Endometrium (tissue), 2 donors: ENCODE measurements at regions not wholly inside any gene's neighbourhood (a gene's known extent, or its start where the extent isn't known, plus 50 kb on each side); places are given as distances from the start of the nearest gene placed in this dataset.

Experiments used
- FAIRE-seq: peaks from 2 replicates; lab custom pipeline; 2012; peaks lifted over from hg19 to GRCh38; lab: Jason Lieb, UNC
- donor health status: control.
- donor health status: control.

GRCh38 chr12:14153803-14154202 lies 172.4 kb upstream of the GRIN2B start:
- no peak for FAIRE-seq

GRCh38 chr12:14156606-14157005 lies 175.2 kb upstream of the GRIN2B start:
- FAIRE-seq: no peak

GRCh38 chr12:14157088-14157747 lies 175.8 kb upstream of the GRIN2B start:
- FAIRE-seq: no peak

- FAIRE-seq: no peak
Observed at GRCh38 chr12:14164266-14164665, 182.9 kb upstream of the GRIN2B start.

DNA sequence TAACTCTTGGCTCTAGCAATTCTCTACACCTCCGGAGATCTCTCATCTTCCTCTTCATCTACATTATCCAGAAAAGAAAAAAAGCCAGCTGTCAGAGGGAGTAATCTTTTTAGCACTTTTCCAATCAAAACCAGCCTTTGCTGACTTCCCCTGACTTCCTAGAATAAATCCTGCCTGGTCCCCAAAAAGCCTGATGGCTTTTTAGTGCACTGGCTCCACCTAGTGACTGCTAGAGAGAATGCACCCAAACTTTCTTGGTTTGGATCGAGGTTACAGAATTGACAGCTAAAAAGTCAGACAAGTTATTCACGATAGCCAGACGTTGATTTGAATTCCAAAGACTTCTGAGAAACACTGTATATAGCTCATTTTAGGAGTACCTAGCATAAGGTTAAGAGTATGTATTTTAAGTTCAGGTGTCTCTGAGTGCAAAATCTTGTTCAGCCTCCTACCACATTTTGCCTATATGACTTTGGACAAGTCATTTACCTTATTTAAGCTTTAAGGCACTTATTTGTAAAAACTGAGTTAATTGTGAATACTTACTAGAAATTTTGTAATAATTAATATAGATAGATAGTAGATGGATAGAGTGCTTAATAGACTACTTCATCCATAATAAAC lies 185.7 kb upstream of the GRIN2B start:
- peak; percentile 33 for FAIRE-seq

DNA sequence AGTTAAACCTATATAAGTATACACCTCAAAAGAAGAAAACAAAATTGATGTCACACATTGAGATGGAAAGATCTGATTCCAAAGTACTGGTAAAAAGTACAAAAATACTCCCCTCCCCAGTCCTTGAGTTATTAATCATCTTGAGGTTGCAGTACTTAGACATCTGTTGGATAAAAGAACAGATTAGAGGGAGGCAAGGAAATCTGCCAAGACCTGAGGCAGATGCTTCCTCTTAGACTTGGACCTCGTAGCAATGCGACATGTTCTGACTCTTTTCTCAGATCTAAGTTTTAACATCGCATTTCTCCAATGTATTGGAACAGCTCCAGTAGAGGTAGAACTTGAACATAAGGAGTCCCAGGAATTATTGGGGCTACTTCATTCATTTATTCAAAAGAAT lies 187.9 kb upstream of the GRIN2B start:
- FAIRE-seq: no peak

DNA sequence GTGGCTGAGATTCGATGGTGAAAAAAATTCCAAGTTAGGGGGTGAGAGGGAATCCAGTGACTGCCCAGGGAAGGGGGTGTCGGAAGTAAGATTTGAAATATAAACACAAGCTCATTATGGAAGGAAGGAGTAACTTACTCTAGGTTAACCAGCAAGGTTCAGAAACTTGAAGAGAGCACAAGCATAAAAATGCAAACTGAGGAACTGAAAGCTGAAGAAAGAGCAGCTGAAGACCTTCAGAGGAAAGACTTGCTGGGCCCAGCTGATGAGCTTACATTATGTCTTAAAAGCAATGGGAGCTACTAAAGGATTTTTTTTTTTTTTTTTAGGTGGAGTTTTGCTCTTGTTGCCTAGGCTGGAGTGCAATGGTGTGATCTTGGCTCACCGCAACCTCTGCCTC lies 189.7 kb upstream of the GRIN2B start:
- no peak for FAIRE-seq

- no peak for FAIRE-seq
Observed at GRCh38 chr12:14175206-14175605, 190.3 kb upstream of the ATF7IP start.

DNA sequence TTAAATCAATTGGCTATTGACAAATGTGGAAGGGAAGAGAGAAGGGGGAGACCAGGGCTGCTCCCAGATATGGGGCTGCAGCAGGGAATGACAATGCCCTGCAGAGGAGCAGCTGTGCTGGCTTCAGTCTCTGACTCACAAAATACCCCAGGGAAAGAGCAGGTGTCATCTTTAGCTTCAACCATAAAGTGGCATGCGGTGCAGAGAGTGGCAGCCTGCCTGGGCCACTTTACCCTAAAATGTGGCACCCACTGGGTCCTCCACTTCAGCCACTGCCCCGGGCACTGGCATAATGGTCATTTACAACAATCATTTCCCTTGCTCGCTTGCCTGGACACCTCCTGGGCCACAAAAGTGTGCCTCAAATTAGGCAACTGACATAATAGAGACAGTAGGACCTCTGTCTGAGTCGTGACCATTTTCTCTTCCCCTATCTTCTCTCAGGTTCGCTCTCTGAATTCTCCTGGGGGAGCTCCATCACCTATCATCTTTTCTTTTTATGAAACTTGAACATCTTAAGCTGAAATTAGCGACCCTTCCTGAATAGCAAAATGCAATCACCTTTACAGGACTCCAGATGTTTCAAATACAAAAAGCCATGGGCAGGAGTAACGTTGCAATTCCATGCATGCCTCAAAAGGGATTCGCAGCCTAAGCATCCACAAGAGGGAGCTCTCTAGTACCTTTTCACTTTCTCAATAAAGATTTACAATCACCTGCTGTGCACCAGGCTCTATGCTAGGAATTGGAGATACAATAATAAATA lies 179.9 kb upstream of the ATF7IP start:
- no peak for FAIRE-seq

DNA sequence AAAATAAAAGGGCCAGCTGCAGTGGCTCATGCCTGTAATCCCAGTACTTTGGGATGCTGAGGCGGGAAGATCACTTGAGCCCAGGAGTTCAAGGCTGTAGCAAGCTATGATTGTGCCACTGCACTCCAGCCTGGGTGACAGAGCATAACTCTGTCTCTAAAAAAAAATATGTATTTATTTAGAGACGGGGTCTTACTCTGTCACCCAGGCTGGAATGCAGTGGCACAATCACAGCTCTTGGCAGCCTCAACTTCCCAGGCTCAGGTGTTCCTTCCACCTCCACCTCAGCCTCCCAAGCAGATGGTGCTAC lies 179.3 kb upstream of the ATF7IP start:
- FAIRE-seq: no peak

DNA sequence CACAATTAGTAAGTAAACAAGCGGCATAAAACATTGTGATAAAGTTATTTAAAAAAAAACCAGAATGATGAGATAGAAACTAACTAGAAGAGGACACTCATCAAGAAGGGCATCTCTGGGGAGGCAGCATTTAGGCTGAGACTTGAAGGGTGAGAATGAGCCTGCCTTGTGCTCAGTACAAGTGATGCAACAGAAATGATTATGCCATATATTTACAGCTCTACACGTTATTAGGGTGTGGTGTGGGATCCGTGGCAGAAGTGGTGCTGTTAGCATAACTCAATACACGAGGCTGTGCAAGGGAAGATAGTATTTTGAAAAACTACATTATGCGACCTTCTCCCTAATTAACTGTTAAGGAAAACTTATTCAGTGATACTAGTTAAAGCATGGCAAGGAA lies 178.5 kb upstream of the ATF7IP start:
- no peak for FAIRE-seq

GRCh38 chr12:14187966-14188365 lies 177.5 kb upstream of the ATF7IP start:
- no peak for FAIRE-seq

DNA sequence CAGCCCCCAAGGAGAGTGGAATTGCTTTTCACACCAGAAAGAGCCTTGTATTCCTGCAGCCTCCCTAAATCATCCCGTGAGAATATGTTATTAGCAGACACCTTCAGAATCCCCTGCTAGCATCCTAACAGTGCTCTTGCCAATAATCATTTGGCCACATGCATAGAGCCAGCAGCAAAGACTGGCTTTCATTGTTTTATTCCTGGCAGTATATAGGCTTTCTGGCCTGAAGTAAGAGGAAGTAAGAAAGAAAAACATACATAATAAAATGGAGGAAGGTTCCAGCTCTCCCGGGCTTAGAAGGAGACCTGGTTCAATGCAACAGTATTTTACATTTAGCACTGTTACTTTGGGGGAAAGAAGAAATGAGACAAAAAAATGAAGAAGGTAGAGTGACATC lies 176.7 kb upstream of the ATF7IP start:
- no peak for FAIRE-seq

DNA sequence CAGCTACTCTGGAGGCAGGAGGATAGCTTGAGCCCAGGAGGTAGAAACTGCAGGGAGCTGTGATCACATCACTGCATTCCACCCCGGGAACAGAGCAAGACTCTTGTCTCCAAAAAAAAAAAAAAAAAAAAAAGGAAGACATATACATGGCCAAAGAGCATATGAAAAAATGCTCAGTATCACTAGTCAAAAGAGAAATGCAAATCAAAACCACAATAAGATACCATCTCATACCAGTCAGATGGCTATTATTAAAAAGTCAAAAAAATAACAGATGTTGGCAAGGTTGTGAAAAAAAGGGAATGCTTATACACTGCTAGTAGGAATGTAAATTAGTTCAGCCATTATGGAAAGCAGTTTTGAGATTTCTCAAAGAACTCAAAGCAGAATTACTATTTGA lies 174.8 kb upstream of the ATF7IP start:
- no peak for FAIRE-seq

DNA sequence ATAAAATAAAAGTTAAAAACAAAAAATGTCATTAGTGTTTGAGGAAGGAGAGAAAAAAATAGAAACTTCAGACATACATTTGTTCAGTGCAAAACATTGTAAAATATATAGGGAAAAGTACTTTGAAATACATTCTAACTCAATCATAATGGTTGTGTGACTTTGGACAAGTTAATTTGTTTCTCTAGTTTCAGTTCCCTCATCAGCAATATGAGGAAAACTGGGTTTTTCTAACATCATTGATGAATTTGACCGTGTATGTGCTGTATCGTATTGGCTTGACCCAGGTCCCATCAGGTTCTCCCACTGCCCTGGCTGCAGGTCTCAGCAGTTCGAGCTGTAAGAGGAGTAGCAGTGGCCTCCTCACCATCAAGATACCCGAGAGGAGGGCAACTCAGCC lies 173.9 kb upstream of the ATF7IP start:
- FAIRE-seq: no peak

DNA sequence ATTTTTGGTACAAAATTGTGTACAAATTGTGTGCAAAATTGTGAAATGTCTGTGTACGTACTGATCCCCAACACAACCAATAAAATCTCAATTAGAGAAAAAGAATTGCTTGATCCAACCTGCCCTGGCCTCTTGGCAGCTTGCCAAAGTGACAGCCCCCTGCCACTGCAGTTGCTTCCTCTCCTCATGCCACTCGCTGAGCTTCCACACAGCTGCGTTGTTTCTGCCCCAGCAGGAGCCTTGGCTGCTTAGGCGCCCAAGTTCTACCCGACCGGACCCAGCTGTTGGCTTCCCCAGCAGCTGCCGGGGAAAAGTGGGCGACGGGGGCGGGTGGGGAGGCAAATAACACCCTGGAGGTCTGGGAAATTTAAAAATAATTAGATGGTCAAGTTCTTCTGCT lies 171.8 kb upstream of the ATF7IP start:
- no peak for FAIRE-seq

DNA sequence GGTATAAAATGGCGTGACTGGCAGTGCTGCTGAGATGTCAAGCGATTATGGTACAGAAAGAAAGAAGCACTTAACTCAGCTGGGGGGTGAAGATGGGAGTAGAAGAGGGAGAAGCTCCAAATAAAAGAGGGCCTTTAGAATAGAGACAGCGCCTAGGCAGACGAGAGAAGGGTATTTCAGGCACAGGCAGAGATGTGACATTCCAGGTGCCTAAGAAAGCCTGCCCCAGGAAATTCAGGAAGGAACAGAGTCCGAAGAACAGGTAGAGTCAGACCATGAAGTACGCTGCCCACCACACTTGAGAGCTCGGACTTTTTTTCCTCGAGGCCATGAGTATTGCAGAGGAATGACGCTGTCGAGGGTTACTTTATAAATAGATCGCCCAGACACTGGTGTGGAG lies 170.9 kb upstream of the ATF7IP start:
- FAIRE-seq: no peak

GRCh38 chr12:14199455-14200198 lies 165.9 kb upstream of the ATF7IP start:
- no peak for FAIRE-seq

DNA sequence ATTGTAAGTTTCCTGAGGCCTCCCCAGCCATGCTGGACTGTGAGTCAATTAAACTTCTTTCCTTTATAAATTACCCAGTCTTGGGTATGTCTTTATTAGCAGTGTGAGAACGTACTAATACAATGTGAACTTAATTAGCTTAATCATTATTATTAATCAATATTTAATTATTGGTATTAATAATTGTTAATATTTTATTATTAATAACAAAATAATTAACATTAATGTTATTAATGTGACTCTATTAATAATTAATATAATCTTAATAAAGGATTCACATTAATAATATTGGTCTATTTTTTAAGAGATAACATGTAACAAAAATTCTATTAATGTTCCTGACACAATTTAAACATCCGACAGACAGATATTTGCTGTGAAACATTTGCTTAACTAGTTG lies 164.9 kb upstream of the ATF7IP start:
- FAIRE-seq: peak; percentile 74

GRCh38 chr12:14201291-14201690 lies 164.2 kb upstream of the ATF7IP start:
- no peak for FAIRE-seq

DNA sequence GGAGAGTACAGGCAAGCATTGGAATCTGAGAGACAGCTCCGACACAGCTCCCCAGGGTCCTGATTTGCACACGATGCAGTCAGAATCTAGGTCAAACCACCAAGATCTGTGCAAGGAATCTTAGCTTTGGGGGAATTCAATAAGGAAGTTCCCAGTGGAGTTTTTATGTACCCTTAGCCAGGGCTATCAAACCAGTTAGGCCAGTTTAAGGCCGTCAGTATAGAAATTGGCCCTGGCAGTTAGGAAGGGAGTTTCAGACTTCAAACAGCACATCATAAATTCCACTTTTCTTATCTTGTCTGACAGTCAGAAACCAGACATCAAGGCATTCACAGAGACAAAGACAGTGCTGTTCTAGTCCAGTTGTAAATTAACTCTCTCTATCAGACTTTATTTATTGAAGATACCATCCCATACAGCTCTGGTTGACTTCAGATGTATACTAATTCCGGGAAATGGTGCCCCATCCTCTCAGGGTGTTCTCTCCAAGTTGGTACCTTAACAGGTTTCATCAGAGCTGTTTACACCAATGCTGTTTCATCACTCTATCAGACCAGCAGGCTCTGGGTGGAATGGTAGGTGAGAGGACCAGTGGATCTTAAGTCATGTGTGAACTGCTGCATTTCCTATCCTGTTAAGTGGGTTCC lies 157.5 kb upstream of the ATF7IP start:
- FAIRE-seq: no peak

DNA sequence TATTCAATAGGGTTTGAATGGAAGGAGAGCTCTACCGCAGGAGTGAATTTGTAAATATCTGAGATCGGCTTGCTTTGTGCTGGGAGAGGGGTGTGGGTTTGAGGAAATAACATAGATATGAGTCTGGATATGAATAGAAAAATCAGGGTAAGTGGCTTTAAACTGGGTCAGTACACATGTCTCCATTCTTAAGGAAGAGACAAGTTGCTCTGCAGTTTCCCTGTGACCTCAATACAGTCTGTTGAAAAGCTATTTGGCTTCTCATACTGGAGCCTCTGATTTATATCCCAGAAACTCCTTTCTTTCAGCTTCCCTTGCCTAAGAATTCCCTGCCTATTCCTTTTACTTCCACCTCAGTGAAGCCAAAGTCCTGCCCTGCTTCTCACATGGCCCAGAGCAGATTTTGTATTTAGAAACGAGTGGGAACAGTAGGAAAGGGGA lies 153.5 kb upstream of the ATF7IP start:
- no peak for FAIRE-seq
